Keratinocyte (primary cell): ENCODE measurements at regions not wholly inside any gene's neighbourhood (a gene's known extent, or its start where the extent isn't known, plus 50 kb on each side); places are given as distances from the start of the nearest gene placed in this dataset.

Experiments
- DNase-seq: peaks from one replicate; pipeline ENCODE4 v3.0.0-alpha.2; 2011; ENCODE audit warnings: low read depth, missing footprints, low spot score
- FAIRE-seq: peaks from 2 replicates; lab custom pipeline; 2011; peaks lifted over from hg19 to GRCh38; lab: Jason Lieb, UNC
- H2AFZ ChIP-seq: 2 replicates; pipeline ENCODE4 v1.6.0; 2012; ENCODE audit warnings: low read length, control low read depth, inconsistent platforms; ENCODE audit not compliant: control insufficient read depth
- H3K27ac ChIP-seq: 2 replicates; pipeline ENCODE4 v1.5.1; 2011; ENCODE audit warnings: low read length; ENCODE audit not compliant: control insufficient read depth, insufficient read depth
- H3K27me3 ChIP-seq: 3 replicates; pipeline ENCODE4 v1.6.0; 2011; ENCODE audit warnings: low read length; ENCODE audit not compliant: control insufficient read depth, insufficient read depth; ENCODE audit errors: extremely low read depth
- H3K36me3 ChIP-seq, 2 experiments: 2 replicates in 1 of 2; 3 replicates in 1 of 2; pipeline ENCODE4 v1.5.1; 2011; ENCODE audit warnings: low read length in 2 of 2, mild to moderate bottlenecking in 1 of 2; ENCODE audit not compliant: control insufficient read depth in 2 of 2, insufficient read depth in 2 of 2; ENCODE audit errors: extremely low read depth in 1 of 2
- H3K4me1 ChIP-seq: 3 replicates; pipeline ENCODE4 v1.5.1; 2011; ENCODE audit warnings: low read length; ENCODE audit not compliant: control insufficient read depth, insufficient read depth; ENCODE audit errors: extremely low read depth
- H3K4me2 ChIP-seq: 3 replicates; pipeline ENCODE4 v1.6.0; 2011; ENCODE audit warnings: low read depth, low read length; ENCODE audit not compliant: control insufficient read depth, insufficient read depth; ENCODE audit errors: extremely low read depth
- H3K4me3 ChIP-seq, 3 experiments: fragments of 200-600 bp in 1 of 3; sonication (generic) in 1 of 3; 2 replicates in 2 of 3; 3 replicates in 1 of 3; pipeline ENCODE4 v1.5.1; 2011 to 2016; ENCODE audit warnings: low read length in 3 of 3, mild to moderate bottlenecking in 3 of 3, control low read depth in 2 of 3, inconsistent platforms in 1 of 3, low read depth in 1 of 3, mixed read lengths in 1 of 3, mixed run types in 1 of 3, moderate library complexity in 1 of 3; ENCODE audit not compliant: control insufficient read depth in 2 of 3, insufficient read depth in 2 of 3; ENCODE audit errors: extremely low read depth in 1 of 3
- H3K79me2 ChIP-seq: 2 replicates; pipeline ENCODE4 v1.6.0; 2012; ENCODE audit warnings: low read length; ENCODE audit not compliant: control insufficient read depth, insufficient read depth
- H3K9ac ChIP-seq: 3 replicates; pipeline ENCODE4 v1.6.0; 2011; ENCODE audit warnings: low read length; ENCODE audit not compliant: control insufficient read depth, insufficient read depth; ENCODE audit errors: extremely low read depth
- H3K9me1 ChIP-seq: 3 replicates; pipeline ENCODE4 v1.6.0; 2011; ENCODE audit warnings: low read length; ENCODE audit not compliant: control insufficient read depth, insufficient read depth; ENCODE audit errors: extremely low read depth
- H3K9me3 ChIP-seq: 2 replicates; pipeline ENCODE4 v1.5.1; 2012; ENCODE audit warnings: low read depth, low read length; ENCODE audit not compliant: control insufficient read depth
- H4K20me1 ChIP-seq: 3 replicates; pipeline ENCODE4 v1.6.0; 2011; ENCODE audit warnings: low read length; ENCODE audit not compliant: control insufficient read depth, insufficient read depth; ENCODE audit errors: extremely low read depth
- CTCF ChIP-seq, 3 experiments: IDR thresholded peaks in 1 of 3; conservative IDR thresholded peaks in 1 of 3; optimal IDR thresholded peaks in 1 of 3; 2 replicates in 2 of 3; 3 replicates in 1 of 3; pipeline versions ENCODE3 to v1.5.1; 2011; ENCODE audit warnings: low read length in 3 of 3, mild to moderate bottlenecking in 3 of 3, moderate library complexity in 2 of 3, control low read depth in 1 of 3, inconsistent platforms in 1 of 3; ENCODE audit not compliant: insufficient read depth in 2 of 3; ENCODE audit errors: extremely low read depth in 1 of 3
- EZH2 ChIP-seq: IDR thresholded peaks from one replicate; pipeline ENCODE4 v1.6.1; 2012; ENCODE audit warnings: inconsistent platforms, mild to moderate bottlenecking, low read length, moderate library complexity
- dilution Hi-C: fragments of 300-500 bp; cut with MboI; formaldehyde crosslinking; loops from one replicate; pipeline ENCODE4 v1.7.0; 2020; ENCODE audit warnings: low sequenced_read_pairs; ENCODE audit not compliant: extremely low pct_ligation_motif_present

GRCh38 chr11:129720994-129721393 is 94.7 kb upstream of the TMEM45B start:
- no peaks in the 10 kb centered on the region for H4K20me1 ChIP-seq
- H2AFZ ChIP-seq: no peak overlapping the region
- DNase-seq: no peak
- H3K9me3 ChIP-seq: no peaks in the 10 kb centered on the region
- H3K4me1 ChIP-seq: peaks cover 5% of the 10 kb centered on the region
- H3K36me3 ChIP-seq: no peaks in the 10 kb centered on the region
- H3K4me2 ChIP-seq: no peak overlapping the region
- no peaks in the 10 kb centered on the region for H3K79me2 ChIP-seq
- no peak overlapping the region for H3K9ac ChIP-seq
- dilution Hi-C loops: no loop called here
- TF ChIP-seq CTCF (optimal IDR thresholded peaks at IDR 0.05 in 1 of 3, IDR thresholded peaks at IDR 0.05 in 1 of 3, conservative IDR thresholded peaks at IDR 0.05 in 1 of 3; ENCODE audit: extremely low read depth in 1 of 3, insufficient read depth in 2 of 3, low read length in 3 of 3) (no peak), EZH2 (no peak)
- FAIRE-seq: no peak
- no peaks in the 10 kb centered on the region for H3K9me1 ChIP-seq
- H3K27ac ChIP-seq: no peak overlapping the region
- peaks cover 10% of the 10 kb centered on the region for H3K27me3 ChIP-seq
- no peak overlapping the region for H3K4me3 ChIP-seq

DNA sequence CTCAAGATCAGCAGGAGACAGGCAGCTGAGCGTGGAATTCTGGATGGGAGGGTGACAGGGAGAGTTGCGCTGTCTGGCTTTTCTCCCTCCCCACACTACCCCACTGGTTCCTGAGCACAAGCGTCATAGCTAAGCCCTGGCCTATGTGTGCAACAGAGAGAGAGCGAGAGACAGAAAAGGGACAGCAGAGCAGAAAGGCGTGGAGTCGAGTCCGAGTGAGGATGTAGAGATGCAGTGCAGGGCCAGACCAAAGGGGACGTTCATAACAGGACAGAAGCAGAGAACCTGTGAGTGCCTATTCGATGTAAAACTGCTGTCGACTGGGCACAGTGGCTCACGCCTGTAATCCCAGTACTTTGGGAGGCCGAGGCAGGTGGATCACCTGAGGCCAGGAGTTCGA is 94.0 kb upstream of the TMEM45B start:
- Histone ChIP-seq H3K27me3 (peaks cover 10% of the 10 kb centered on the region), H3K9ac (no peak overlapping the region), H3K9me1 (no peaks in the 10 kb centered on the region), H3K36me3 (no peaks in the 10 kb centered on the region), H3K27ac (no peak overlapping the region), H3K4me1 (peaks cover 5% of the 10 kb centered on the region), H4K20me1 (no peaks in the 10 kb centered on the region), H3K4me2 (no peak overlapping the region), H2AFZ (no peak overlapping the region), H3K9me3 (no peaks in the 10 kb centered on the region), H3K79me2 (no peaks in the 10 kb centered on the region), H3K4me3 (no peak overlapping the region)
- TF ChIP-seq EZH2: no peak
- TF ChIP-seq CTCF (optimal IDR thresholded peaks at IDR 0.05 in 1 of 3, IDR thresholded peaks at IDR 0.05 in 1 of 3, conservative IDR thresholded peaks at IDR 0.05 in 1 of 3; ENCODE audit: extremely low read depth in 1 of 3, insufficient read depth in 2 of 3, low read length in 3 of 3): no peak
- DNase-seq (no peak), FAIRE-seq (no peak)
- dilution Hi-C loops: no loop called here
